ENCODE measurements at regions not wholly inside any gene's neighbourhood (a gene's known extent, or its start where the extent isn't known, plus 50 kb on each side); places are given as distances from the start of the nearest gene placed in this dataset.

GRCh38 chr2:71857636-71858035, 290.0 kb downstream of the CYP26B1 start:
- TF ChIP-seq, protein P1, sequence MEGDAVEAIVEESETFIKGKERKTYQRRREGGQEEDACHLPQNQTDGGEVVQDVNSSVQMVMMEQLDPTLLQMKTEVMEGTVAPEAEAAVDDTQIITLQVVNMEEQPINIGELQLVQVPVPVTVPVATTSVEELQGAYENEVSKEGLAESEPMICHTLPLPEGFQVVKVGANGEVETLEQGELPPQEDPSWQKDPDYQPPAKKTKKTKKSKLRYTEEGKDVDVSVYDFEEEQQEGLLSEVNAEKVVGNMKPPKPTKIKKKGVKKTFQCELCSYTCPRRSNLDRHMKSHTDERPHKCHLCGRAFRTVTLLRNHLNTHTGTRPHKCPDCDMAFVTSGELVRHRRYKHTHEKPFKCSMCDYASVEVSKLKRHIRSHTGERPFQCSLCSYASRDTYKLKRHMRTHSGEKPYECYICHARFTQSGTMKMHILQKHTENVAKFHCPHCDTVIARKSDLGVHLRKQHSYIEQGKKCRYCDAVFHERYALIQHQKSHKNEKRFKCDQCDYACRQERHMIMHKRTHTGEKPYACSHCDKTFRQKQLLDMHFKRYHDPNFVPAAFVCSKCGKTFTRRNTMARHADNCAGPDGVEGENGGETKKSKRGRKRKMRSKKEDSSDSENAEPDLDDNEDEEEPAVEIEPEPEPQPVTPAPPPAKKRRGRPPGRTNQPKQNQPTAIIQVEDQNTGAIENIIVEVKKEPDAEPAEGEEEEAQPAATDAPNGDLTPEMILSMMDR (IDR thresholded peaks at IDR 0.05): no peak
- no peak for TF ChIP-seq POLR2A (IDR thresholded peaks at IDR 0.05)
